ENCODE measurements at regions not wholly inside any gene's neighbourhood (a gene's known extent, or its start where the extent isn't known, plus 50 kb on each side); places are given as distances from the start of the nearest gene placed in this dataset.

DNA sequence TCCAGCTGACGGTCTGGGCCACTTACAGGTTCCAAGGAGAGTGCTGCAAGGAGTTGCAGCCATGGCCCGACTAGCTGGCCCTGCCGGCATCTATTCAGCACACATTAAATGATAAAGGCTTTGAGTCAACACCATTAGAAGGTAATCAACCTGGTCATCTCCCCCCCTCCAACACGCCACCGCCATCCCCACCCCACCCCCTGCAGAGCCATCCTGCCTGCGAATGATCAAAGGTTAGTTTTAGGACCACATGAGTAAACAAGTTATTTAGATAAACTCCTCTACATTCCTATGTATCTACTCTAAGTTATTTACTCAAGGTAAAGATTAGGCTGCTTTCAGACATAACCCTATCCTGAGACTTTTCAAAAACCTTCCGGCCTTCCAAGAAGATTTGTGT is 349.3 kb upstream of the SLC39A10 start:
- TF ChIP-seq, protein P1, sequence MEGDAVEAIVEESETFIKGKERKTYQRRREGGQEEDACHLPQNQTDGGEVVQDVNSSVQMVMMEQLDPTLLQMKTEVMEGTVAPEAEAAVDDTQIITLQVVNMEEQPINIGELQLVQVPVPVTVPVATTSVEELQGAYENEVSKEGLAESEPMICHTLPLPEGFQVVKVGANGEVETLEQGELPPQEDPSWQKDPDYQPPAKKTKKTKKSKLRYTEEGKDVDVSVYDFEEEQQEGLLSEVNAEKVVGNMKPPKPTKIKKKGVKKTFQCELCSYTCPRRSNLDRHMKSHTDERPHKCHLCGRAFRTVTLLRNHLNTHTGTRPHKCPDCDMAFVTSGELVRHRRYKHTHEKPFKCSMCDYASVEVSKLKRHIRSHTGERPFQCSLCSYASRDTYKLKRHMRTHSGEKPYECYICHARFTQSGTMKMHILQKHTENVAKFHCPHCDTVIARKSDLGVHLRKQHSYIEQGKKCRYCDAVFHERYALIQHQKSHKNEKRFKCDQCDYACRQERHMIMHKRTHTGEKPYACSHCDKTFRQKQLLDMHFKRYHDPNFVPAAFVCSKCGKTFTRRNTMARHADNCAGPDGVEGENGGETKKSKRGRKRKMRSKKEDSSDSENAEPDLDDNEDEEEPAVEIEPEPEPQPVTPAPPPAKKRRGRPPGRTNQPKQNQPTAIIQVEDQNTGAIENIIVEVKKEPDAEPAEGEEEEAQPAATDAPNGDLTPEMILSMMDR (IDR thresholded peaks at IDR 0.05; ENCODE audit: insufficient read depth, low read length), result no peak
- no peak overlapping the region for H3K4me3 ChIP-seq (ENCODE audit: low read depth, low read length)
- DNase-seq (ENCODE audit: low read depth), result no peak

DNA sequence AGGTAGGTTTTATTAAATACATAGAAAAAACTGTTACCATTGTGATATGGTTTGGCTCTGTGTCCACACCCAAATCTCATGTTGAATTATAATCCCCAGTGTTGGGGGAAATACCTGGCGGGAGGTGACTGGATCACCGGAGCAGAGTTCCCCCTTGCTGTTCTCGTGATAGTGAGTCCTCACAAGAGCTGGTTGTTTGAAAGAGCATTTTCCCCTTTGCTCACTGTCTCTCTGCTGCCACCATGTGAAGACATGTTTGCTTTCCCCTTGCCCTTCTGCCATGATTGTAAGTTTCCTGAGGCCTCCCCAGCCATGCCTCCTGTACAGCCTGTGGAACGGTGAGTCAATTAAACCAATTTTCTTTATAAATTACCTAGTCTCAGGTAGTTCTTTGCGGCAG is 352.7 kb upstream of the SLC39A10 start:
- no peak overlapping the region for H3K4me3 ChIP-seq (ENCODE audit: low read depth, low read length)
- TF ChIP-seq, protein P1 (IDR thresholded peaks at IDR 0.05; ENCODE audit: insufficient read depth, low read length), result no peak
- DNase-seq (ENCODE audit: low read depth), result peak; percentile 24

DNA sequence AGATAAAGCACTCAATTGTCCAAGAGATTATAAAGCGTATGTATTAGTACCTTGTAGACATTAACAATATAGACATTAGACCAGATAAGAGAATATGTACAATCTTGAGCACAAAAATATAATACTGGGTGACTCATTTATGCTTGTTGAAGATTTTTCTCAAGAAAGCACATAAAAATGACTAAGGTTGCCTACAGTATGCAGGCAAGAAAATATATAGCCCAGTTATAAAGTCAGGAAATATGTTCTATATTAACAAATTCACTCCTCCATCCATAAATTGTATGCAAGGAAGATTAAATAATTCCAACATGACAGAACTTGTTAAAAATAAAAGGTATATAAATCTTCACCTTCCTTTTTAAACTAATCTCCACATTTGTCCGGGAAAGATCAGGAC is 356.4 kb upstream of the SLC39A10 start:
- DNase-seq (ENCODE audit: low read depth), result no peak
- H3K4me3 ChIP-seq (ENCODE audit: low read depth, low read length), result no peak overlapping the region
- TF ChIP-seq, protein P1 (IDR thresholded peaks at IDR 0.05; ENCODE audit: insufficient read depth, low read length), result no peak

DNA sequence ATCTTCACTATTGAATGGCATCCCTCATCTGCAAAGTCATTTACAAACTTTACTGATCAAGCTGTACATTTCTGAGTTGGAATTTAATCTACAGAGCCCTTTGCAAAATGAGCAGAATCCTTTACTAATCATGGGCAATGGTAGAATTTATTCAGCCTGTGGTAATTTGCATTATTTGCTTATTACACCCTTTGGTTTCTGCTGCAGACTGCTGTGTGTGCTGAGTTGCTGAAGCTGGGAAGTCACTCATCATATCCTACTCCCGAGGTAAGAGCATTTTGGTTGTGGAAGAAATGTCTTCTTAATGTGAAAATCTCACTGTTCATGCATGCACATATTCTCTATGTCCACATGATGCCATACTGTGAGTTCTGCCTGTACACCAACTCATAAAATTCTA is 357.4 kb upstream of the SLC39A10 start:
- DNase-seq (ENCODE audit: low read depth), result no peak
- TF ChIP-seq, protein P1 (IDR thresholded peaks at IDR 0.05; ENCODE audit: insufficient read depth, low read length), result no peak

DNA sequence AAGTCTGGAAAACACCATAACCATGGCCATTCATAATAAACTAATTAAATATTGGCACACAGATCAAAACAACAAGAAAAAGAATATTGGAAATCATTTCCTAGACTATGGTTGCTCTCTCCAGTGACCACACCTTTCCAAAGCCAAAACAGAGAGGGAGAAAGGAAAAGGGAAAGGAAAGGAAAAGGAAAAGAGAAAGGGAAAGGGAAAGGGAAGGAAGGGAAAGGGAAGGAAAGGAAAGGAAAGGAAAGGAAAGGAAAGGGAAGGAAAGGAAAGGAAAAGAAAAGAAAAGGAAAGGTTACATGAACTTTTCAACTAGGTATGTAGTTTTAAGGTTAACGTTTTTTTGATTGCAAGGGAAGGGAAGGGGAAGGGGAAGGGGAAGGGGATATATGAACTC is 360.5 kb upstream of the SLC39A10 start:
- DNase-seq (ENCODE audit: low read depth), result no peak
- TF ChIP-seq, protein P1 (IDR thresholded peaks at IDR 0.05; ENCODE audit: insufficient read depth, low read length), result no peak
- H3K4me3 ChIP-seq (ENCODE audit: low read depth, low read length), result no peak overlapping the region

More for the DNA sequence above, 357.4 kb upstream of the SLC39A10 start:
- no peak overlapping the region for H3K4me3 ChIP-seq (ENCODE audit: low read depth, low read length)

DNA sequence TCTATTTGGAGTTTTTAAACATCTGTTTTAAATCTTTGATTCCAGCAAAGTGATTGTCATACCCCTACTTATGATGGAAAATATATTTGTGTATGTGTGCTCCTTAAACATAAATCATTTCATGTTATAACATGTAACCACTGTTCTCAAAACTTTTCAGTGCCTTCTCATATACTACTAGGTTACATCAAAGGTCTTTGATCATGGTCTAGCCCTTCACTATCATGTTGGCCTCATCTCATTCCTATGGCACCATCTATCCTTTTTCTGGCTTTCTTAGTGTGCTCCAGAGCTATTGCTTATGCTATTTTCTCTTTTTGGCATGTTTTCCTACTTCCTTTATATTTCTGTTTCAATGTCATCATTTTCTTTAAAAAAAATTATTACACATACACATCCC is 367.9 kb upstream of the SLC39A10 start:
- TF ChIP-seq, protein P1 (IDR thresholded peaks at IDR 0.05; ENCODE audit: insufficient read depth, low read length), result no peak
- DNase-seq (ENCODE audit: low read depth), result no peak
- no peak overlapping the region for H3K4me3 ChIP-seq (ENCODE audit: low read depth, low read length)

DNA sequence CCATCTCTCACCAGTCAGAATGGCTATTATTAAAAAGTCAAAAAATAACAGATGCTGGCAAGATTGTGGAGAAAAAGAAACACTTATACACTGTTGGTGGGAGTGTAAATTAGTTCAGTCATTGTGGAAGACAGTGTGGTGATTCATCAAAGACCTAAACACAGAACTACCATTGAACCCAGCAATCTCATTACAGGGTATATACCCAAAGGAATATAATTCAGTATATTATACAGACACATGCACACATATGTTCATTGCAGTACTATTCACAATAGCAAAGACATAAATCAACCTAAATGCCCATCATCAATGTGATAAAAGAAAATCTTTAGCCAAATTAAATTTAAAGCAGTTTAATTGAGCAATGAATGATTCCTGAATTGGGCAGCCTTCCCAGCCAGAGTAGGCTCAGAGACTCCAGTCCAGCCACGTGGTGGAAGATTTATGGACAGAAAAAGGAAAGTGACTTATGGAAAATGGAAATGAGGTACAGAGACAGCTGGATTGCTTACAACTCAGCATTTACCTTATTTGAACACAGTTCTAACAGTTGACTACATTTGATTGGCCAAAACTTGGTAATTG is 377.1 kb upstream of the SLC39A10 start:
- TF ChIP-seq, protein P1 (IDR thresholded peaks at IDR 0.05; ENCODE audit: insufficient read depth, low read length), result no peak
- DNase-seq (ENCODE audit: low read depth), result no peak

More for the DNA sequence above, 377.1 kb upstream of the SLC39A10 start:
- no peak overlapping the region for H3K4me3 ChIP-seq (ENCODE audit: low read depth, low read length)

All from fibroblast of the aortic adventitia (primary cell).